T1000 (cell line): ENCODE measurements at regions not wholly inside any gene's neighbourhood (a gene's known extent, or its start where the extent isn't known, plus 50 kb on each side); places are given as distances from the start of the nearest gene placed in this dataset.

Experiments used
- DNase-seq: peaks from one replicate; lab custom pipeline; 2025; ENCODE audit warnings: mixed read lengths; lab: John Stamatoyannopoulos, UW

DNA sequence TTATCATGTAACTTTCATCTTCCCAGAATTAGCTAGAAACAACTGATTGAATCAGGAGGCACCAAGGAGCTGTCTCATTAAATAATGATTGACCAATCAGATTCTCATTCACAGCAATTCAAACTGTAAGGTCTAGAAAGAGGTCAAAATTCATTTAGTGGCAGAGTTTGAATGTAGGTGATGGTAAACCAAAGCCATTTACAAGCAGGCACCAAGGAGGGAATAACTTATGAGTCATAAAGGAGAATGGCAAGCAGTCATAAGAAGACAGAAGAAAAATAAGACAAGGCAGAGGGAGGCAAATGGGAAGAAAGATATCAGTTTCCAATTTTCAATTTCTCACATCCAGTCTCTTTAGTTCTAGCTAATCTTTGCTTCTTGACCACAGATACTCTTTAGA, 52.9 kb upstream of the DEFB112 start:
- DNase-seq, result no peak

DNA sequence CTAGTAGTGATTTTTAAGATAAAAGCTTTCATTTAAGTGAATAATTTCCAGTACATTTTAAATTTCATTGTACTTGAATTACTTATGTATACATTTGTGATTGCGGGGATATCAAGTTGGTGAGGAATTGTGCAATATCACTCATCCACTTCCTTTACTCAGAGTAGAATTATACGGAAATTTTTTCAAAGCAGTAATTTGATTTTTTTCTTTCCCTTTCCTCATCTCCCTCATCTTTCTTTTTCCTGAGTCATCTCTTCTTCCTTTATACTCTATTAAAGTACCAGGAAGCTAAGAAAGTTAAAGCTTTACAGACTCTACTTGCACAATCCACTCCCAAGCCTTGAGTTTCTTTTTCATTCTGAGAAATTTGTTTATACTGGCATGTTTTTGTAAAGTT, 60.9 kb upstream of the DEFB112 start:
- DNase-seq, result no peak

DNA sequence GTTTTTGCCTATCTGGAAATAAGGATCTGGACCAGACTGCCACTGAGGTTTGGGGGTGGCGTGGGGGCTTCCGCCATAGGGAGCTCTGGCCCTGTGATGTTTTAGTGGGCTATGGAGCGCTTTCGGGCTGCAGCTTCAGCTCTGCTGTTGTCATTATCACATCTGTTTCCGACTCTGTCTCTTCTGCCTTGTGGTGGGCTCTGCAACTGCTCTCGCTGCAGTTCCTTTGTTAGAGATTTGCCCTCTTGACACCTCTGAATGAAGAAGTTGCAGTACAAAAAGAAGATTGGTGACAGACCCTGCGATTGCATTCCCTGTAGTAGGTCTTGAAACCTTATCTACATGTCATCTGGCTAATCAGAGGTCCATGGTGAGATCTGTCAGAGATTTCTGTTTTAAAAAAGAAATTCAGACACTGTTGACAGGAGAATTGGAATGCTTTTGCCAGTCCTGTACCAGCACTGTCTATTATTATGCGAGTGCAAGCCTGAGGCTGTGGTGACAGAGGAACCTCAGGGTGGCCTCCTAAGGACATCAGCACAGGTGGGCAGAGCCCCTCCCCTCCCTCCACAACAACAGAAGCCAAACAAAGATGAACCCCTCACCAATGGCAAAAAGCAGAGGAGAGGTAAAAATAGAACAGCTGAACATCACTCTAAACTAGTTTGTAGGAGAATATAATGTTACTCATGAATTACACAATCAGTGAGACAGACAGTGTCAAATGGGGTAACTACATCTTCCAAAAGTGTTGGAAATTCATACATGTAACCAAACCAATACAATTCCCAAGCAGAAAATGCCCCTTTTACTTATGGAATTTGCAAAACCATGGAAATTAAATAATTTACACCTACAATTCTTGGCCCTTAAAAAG, 63.5 kb upstream of the DEFB112 start:
- no peak for DNase-seq

DNA sequence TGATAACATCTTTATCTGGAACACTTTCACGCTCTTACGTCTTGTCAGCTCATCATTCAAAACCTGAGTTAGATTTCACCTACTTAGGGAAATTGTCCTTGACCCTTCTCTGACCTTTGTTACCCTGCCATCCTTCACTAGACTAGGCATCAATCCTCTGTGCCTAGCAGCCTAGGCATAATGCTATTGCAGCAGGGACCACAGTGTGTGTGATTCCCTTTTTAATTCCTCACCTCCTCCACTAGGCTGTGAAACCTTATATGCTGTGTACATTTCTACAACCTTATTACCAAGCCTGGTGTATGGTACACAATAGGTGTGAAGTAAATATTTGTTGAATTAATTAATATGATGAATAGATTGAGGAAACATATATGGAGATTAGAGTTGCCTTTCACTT, 66.7 kb upstream of the DEFB112 start:
- no peak for DNase-seq

DNA sequence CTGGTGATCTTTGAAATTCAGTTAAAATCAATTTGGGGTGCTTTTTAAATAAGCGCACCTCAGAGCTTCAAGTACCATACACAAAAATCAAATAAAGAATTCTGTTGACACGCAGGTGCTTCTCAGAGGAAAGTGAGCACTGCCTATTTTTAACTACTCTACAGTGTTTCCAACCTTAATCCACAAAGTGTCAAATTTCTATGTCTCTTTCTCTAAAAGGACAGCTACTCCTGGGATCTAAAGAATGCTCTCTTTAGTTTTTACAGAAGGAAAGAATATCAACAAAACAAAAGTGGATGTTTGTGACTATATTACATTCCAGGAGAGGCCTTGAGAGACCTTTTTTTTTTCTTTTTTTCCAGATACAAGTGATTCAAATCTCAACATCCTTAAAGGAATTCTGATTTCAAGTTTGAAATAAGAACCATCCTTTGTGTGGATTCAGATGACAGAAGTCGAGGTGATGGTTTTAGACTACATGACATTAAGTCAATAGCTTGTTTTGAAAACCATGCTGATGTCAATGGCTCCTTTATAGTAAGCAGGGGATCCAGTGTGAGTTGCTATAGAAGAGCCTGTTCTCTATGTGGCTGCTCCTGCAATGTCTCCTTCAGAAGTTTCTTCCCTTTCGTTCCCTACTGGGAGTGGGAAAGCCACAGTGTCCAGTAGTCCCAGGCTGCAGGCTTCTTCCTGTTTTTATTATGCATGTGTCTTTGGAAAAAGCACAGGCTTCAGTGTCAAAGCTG, 67.2 kb upstream of the DEFB112 start:
- DNase-seq, result no peak

DNA sequence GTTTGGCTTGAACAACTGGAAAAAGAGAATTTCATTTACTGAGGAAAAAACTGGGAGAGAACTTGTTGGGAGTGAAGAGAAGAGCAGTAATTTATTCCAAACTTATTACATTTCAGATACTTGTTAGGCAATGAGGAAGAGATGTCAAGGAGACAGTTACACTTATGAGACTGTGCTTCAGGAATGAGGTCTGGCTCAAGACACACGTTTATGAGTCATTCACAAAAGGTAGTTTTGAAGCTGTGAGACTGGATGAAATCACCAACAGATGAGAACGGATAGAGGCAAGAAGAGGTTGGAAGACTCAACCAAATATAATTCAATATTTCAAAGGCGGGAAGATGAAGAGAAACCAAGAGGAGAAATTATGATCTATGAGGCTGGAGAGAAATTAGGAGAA, 70.6 kb upstream of the DEFB112 start:
- DNase-seq, result no peak

DNA sequence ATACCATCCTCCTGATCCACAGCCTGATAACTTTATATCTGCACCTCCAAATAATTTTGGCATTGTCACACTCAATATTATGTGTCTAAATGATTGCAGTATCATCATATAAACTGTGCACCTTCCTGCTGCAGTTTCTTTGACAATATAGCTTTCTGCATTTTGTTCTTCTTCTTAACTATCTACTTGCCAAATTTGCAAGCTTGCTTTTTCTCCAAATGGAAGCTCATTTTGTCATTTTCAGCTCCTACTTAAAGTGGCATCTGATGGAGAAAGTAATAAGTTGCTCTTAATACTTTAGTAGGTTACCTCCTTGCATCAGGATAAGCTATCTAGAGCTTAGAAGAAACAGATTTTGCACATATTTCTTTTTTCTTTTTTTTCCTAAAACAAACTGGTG, 74.0 kb upstream of the DEFB112 start:
- DNase-seq, result no peak

DNA sequence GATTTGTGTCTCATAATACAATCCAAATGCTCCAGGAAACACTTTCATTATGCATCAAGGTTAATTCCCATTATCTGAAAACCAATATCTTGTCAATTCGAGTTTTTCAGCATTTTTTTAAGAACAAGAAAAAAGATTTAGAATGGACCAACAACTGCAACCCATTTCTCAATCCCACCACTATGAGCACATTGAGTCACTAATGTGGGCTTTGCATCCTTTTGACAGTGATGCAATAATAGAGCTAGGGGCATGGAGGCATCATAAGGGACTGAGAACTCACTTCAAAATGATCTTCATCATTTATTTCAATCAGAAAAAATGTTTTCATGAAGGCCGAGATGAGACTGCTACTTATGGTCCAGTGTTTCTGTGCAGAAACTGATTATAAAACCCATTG, 74.8 kb upstream of the DEFB112 start:
- DNase-seq, result no peak

DNA sequence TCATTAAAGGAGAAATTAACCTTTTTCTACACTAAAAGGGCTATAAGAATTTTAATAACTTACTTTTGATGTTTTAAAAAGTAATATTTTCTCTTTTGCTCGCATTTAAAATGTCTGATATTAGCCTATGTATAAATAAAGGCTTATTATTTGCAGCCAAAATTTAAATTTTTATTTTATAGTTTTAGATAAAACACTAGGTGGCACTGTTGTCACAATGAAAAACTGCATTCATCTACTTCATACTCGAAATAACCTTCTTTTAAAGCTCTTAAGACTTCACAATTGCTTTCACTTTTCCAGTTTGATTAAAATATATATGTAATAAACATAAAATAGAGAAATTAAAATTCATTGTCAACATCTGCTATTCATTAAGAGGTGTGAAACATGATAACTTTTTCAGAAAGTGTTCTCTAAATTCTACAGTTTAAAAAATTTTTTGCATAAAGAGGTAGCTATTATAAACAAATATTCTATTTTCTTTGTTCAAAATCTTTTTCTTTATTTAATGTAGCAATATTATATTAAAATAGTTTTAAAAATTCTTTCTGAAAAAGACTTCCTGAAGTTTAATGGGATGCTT, 78.8 kb upstream of the DEFB112 start:
- DNase-seq, result no peak

DNA sequence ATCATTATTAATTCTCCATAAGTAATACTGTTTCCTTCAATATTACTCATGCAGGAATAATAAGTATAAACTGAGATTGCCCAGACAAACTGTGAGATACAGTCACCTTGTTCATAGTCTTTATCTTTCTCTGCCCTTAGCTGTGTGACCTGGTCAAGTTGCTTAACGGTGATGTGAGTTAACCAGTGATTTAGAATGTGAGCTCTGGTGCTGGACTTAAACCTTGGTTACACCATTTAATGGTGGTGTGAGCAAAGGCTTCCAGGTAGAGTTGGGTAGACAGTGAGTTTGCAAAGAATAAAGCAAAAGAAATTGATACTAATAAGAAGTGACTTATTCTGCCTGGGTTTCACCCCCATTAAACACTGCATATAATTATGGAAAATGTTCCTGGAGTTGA, 86.2 kb upstream of the DEFB112 start:
- DNase-seq, result no peak

DNA sequence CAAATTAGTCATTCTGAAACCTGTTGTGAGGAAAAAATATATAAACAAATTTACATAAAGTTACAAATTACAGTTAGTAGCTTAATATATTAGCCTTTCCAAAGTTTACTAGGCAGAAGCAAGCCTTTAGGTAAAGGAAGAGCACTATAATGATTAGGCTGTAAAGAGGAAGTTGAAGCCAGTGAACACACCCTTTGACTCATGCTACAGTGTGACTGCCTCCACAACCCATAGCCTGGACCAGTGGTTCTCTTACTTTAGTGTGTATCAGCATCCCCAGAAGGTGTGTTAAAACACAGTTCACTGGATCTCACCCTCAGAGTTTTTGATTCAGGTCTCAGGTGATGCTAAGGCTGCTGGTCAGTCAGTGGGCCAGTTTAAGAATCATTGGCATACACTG, 91.4 kb upstream of the DEFB112 start:
- no peak for DNase-seq

DNA sequence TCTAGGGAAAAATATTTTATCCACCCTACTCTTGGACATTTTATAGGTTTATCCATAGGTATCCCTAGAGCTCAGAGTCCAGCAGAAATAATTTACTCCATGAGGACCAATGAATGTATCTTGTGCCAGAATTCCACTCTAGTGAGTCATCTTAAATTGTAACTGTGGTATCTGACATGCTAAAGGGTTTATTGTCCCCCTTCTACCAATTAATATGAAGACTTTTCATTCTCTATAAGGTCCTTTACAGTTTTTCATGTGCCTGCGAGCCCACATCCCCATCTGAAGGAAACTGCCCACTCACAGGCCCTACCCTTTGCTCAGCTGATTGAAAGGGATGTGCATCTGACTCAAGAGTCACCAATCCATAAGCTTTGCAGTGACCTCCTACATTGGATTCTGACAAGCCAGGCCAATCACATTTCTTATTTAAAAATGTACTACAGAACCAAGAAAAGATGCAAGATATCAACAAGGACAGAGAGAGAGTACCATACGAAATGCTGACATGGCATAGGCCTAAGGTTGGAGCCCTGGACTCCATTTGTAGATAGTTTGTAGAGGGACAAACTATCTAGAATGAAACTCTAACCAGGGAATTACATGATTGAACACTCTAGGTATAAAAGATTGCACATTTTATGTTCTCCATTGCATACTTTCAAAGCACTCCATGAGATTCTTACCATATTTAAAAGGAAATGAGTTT, 93.4 kb upstream of the DEFB112 start:
- DNase-seq, result no peak

DNA sequence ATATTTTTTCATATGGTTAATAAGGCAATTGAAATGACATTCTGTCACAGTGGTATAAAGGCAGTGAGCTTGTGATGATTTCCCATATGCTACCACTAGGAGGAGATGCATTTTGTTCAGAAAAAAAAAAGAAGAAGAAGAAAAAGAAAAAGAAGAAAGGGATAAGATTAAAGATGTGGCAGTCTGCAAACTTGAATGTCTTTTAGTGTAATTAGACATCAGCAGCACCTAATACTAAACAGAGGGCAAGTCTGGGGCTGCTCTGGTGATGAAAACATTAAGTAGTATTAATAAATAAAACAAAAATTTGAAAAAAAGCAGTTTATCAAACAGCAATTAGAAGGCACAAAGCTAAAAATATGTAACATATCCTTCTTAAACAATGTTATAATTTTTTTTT, 95.4 kb upstream of the DEFB112 start:
- no peak for DNase-seq

DNA sequence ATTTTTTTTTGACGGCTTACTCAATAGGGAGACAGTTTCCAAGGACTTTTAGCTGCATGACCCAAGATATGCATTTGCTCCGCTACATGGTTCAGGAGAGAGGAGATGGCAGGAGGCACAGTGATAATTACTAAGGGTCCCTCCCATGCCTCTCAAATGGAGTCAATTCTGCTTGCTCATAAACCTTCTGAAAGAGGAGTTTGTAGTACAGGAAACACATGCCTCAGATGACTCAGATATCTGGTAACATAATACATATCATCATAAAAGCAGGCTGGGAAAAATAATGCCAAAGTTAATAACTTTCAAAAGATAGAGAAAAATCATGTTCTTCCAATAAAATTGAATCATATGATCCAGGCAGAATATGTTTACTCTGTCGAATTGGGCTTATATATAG, 97.6 kb upstream of the DEFB112 start:
- no peak for DNase-seq

DNA sequence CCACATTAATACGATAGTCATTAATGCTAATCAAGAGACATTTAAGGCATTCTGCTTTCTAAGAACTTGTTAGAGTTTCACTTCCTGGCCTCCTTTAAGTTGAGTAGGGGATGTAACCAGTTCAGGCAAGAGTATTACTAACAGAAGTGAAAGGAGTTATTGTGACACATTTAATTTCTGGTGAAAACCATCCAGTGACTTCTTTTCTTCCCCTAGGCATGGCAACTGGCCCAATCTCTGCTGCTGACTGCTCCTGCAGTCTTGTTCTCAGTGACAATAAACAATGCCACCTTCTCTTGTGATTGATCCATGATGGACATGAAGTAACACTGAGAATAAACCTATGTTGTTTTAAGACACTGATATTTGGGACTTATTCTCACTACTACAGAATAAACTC, 130.9 kb upstream of the DEFB112 start:
- no peak for DNase-seq

DNA sequence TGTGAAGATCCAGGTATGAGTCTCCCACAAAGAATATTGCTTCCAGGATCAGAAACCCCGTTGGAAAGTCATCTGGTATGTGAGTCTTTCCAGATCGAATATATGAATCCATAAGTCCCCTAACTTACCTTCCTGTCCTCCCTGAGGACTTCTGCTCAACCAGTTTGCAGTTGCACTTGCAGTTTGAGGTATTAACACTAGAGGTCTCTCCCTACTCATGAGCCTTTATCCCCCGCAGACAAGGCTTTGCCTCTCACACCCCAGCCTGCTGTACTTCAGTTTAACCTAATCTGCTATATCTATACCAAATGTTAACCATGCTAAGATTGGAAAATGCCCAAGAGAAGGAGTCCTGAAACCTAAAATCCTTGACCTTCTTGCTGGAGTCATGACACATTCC, 135.3 kb upstream of the DEFB112 start:
- DNase-seq, result no peak

DNA sequence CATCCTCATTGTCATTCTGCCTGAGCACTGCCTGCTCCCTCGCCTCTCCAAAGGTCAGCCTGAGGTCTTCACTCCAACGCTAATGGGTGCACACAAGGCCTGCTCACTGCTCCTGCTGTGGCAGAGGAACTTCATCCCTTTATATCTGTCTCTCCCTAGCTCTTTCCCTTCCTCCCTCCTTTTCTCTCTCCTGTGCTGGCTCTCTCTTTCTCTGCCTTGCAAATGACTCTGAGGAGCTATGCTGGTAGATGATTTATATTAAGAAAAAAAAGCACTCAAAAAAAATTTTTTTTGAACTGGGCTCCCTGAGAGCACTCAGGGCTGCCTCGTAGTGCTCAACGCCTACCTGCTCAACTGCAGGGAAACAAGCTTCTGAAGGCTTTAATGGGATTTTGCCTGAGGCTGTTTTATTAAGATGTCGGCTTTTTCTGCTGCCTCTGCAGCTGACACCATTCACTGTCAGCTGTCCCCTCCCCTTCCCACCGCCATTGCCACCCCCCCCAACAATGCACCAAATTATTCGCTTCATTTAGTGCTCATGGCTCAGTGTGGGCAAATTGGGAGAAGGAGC, 137.7 kb upstream of the DEFB112 start:
- no peak for DNase-seq

DNA sequence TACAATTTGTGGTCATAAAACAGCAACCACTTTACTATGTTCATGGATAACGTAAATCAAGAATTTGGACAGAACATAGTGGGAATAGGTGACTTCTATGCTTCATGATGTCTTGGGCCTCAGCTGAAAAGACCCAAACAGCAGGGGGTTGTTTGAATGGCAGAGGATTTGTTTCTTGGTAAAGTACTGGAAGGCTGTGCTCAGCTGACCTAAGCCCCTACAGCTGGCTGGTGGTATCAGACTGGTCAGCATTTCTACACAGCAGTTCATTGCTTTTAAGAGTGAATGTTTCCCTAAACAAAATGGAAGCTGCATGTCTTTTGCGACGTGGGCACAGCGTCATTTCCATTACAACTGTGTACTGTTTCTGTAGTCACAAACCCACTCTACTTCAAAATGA, 148.5 kb upstream of the DEFB112 start:
- no peak for DNase-seq

DNA sequence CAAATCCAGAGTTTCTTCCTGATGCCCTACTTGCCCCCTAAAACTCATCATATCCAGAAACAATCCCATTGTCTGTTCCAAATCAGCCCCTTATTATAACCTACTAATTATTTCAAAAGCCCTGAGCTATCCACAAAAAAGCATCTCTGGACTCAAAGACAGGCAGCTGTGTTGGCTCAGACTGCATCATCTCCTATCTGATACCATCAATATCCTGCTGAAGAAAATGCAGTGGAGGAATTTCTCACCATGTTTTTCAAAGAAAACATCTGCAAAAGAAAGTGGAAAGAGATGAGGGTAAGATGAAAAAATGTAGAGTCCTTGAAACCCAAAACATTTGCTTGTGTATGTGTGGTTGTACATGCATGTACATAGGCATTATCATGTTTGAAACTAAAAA, 153.0 kb upstream of the DEFB112 start:
- no peak for DNase-seq

DNA sequence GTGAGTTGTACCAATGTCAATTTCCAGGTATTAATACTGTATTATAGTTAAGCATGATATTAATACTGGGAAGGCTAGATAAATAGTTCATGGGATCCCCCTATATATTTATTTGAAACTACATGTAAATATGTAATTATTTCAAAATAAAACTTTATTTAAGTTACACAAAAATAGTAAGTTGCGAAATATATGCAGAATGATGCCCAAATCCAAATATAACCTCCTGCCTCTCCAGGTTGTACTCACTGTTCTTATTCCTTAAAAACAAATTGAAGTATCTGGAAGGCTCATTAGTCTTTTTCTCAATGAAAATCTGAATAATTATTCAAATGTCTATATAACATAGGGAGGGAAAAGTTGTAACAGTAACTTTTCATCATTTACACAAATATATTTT, 161.9 kb upstream of the DEFB112 start:
- DNase-seq, result no peak

DNA sequence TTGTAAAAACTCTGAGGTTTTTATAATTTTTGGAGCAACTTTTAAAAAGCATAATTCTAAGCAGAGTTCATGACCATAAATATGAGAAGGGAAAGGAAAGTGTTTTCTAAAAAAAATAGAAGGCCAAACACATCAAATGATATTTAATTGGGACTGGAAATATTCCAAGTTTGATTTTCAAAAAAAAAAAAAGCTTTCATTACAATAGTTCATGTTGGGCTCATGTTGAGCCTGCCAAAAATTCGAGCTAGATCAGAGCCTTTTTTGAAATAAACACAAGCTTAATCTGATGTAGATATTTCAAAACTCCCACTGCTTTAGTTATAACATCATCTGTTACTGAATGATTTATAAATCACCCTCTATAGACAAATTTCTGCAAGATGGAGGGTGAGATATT, 163.4 kb upstream of the DEFB112 start:
- DNase-seq, result no peak

DNA sequence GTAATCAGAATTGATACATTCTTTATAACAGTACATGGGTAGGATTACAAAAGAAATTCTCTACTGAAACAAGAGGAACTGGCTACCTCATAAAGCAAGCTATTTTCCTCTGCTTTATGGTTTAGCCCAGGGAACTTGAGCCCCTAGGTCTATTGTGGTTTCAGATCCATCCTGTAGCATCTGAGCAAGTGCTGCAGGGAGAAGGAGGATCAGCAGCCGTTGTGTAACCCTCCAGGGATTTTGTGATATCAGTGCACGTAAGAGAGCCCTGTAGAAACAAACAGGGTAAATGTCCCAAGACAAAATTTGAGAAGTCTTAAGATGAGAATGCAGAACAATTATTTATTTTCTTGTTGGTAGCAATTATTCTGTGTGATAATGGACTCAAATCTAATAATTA, 165.2 kb upstream of the DEFB112 start:
- DNase-seq, result no peak
